ENCODE measurements at regions not wholly inside any gene's neighbourhood (a gene's known extent, or its start where the extent isn't known, plus 50 kb on each side); places are given as distances from the start of the nearest gene placed in this dataset.

DNA sequence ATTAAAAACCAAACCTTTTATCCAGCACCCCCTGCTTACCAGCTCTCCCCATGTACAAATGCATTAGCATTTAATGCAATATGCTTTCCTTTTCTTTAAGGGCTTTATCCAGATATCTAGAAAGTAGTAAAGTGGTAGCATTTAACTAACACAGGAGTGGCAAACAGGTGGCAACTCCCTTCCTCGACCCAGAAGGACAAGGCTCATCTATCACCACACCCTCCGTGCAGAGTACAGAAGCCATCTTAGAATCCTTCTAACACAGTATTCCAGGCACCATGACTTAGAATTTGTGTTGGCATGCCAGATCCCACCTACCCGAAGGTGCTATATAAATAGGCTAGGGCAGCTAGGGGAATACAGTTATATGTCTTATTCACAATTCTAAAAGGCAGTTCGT lies 148.6 kb upstream of the NSMCE3 start:
- Histone ChIP-seq H3K79me2 (ENCODE audit: control insufficient read depth, insufficient read depth, low read length) (no peaks in the 10 kb centered on the region), H3K4me3 (replicated peaks in 1 of 4; ENCODE audit: control extremely low read depth in 1 of 4, insufficient read depth in 1 of 4, low read depth in 3 of 4, low read length in 4 of 4) (no peak overlapping the region), H3K36me3 (ENCODE audit: control insufficient read depth, insufficient read depth, low read length) (no peaks in the 10 kb centered on the region), H3K4me1 (ENCODE audit: control insufficient read depth, extremely low read depth, insufficient read depth, low read length) (no peaks in the 10 kb centered on the region), H3K9me3 (ENCODE audit: control insufficient read depth, insufficient read depth, low read depth, low read length) (no peaks in the 10 kb centered on the region), H3K4me2 (ENCODE audit: extremely low read depth, insufficient read depth, low read length) (no peak overlapping the region), H2AFZ (ENCODE audit: low read length) (no peak overlapping the region), H3K27ac (ENCODE audit: insufficient read depth, low read length) (no peak overlapping the region), H4K20me1 (ENCODE audit: control insufficient read depth, extremely low read depth, insufficient read depth, low read length) (no peaks in the 10 kb centered on the region), H3K27me3 (ENCODE audit: control insufficient read depth, insufficient read depth, low read length) (no peaks in the 10 kb centered on the region), H3K9ac (ENCODE audit: insufficient read depth, low read length) (no peak overlapping the region)
- TF ChIP-seq, protein P1, sequence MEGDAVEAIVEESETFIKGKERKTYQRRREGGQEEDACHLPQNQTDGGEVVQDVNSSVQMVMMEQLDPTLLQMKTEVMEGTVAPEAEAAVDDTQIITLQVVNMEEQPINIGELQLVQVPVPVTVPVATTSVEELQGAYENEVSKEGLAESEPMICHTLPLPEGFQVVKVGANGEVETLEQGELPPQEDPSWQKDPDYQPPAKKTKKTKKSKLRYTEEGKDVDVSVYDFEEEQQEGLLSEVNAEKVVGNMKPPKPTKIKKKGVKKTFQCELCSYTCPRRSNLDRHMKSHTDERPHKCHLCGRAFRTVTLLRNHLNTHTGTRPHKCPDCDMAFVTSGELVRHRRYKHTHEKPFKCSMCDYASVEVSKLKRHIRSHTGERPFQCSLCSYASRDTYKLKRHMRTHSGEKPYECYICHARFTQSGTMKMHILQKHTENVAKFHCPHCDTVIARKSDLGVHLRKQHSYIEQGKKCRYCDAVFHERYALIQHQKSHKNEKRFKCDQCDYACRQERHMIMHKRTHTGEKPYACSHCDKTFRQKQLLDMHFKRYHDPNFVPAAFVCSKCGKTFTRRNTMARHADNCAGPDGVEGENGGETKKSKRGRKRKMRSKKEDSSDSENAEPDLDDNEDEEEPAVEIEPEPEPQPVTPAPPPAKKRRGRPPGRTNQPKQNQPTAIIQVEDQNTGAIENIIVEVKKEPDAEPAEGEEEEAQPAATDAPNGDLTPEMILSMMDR (conservative IDR thresholded peaks at IDR 0.05 in 1 of 2, IDR thresholded peaks at IDR 0.05 in 1 of 2; ENCODE audit: low read depth in 1 of 2, low read length in 2 of 2) = no peak
- no peak for TF ChIP-seq EZH2 (IDR thresholded peaks at IDR 0.05; ENCODE audit: low read length, missing control alignments)
- no peak for DNase-seq (ENCODE audit: low read depth in 2 of 2)

DNA sequence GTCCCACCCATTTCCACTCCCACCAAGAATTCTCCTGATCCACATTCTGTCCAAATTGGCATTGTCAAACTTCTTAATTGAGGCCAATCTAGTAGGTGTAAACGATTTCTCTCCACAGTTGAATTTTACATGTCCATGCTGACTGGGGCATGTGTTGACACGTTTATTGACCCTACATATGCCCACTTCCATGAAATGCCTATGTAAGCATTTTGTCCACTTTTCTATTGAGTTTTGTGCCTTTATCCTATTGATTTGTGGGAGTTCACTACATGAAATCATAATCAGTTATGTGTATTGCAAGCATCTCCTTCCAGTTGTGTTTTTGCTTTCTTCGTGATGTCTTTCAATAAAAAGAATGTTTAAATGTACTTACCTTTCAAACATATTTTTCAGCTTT lies 141.7 kb upstream of the NSMCE3 start:
- no peaks in the 10 kb centered on the region for H4K20me1 ChIP-seq (ENCODE audit: control insufficient read depth, extremely low read depth, insufficient read depth, low read length)
- no peaks in the 10 kb centered on the region for H3K27me3 ChIP-seq (ENCODE audit: control insufficient read depth, insufficient read depth, low read length)
- TF ChIP-seq, protein P1 (conservative IDR thresholded peaks at IDR 0.05 in 1 of 2, IDR thresholded peaks at IDR 0.05 in 1 of 2; ENCODE audit: low read depth in 1 of 2, low read length in 2 of 2) = no peak

DNA sequence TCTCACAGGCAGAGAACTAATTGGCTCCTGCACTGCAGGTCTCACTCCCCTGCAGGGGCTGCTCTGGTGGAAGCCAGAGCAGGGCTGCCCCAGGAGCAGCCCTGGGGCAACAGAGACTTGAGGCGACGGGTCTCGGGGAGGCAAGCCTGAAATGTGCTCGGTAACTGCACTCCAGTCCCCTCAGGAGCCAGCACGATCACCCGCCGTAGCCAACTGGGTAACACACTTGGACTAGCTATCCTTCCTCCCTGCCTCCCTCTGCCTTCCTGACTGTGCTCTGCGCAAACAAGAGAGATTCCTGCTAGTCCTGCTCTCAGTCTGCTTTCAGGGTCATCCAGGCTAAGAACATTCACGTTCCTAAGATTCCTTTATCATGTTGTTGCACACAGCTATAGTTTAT lies 140.7 kb upstream of the NSMCE3 start:
- Histone ChIP-seq H3K4me1 (ENCODE audit: control insufficient read depth, extremely low read depth, insufficient read depth, low read length) (no peaks in the 10 kb centered on the region), H3K27me3 (ENCODE audit: control insufficient read depth, insufficient read depth, low read length) (no peaks in the 10 kb centered on the region), H3K9ac (ENCODE audit: insufficient read depth, low read length) (no peak overlapping the region), H3K36me3 (ENCODE audit: control insufficient read depth, insufficient read depth, low read length) (no peaks in the 10 kb centered on the region), H3K27ac (ENCODE audit: insufficient read depth, low read length) (no peak overlapping the region), H3K4me3 (replicated peaks in 1 of 4; ENCODE audit: control extremely low read depth in 1 of 4, insufficient read depth in 1 of 4, low read depth in 3 of 4, low read length in 4 of 4) (no peak overlapping the region), H3K79me2 (ENCODE audit: control insufficient read depth, insufficient read depth, low read length) (no peaks in the 10 kb centered on the region), H2AFZ (ENCODE audit: low read length) (no peak overlapping the region), H3K9me3 (ENCODE audit: control insufficient read depth, insufficient read depth, low read depth, low read length) (no peaks in the 10 kb centered on the region), H4K20me1 (ENCODE audit: control insufficient read depth, extremely low read depth, insufficient read depth, low read length) (no peaks in the 10 kb centered on the region), H3K4me2 (ENCODE audit: extremely low read depth, insufficient read depth, low read length) (no peak overlapping the region)
- no peak for TF ChIP-seq EZH2 (IDR thresholded peaks at IDR 0.05; ENCODE audit: low read length, missing control alignments)
- TF ChIP-seq, protein P1 (conservative IDR thresholded peaks at IDR 0.05 in 1 of 2, IDR thresholded peaks at IDR 0.05 in 1 of 2; ENCODE audit: low read depth in 1 of 2, low read length in 2 of 2) = no peak
- no peak for DNase-seq (ENCODE audit: low read depth in 2 of 2)

More for the DNA sequence above, 141.7 kb upstream of the NSMCE3 start:
- Histone ChIP-seq H3K4me3 (replicated peaks in 1 of 4; ENCODE audit: control extremely low read depth in 1 of 4, insufficient read depth in 1 of 4, low read depth in 3 of 4, low read length in 4 of 4) (no peak overlapping the region), H3K36me3 (ENCODE audit: control insufficient read depth, insufficient read depth, low read length) (no peaks in the 10 kb centered on the region), H2AFZ (ENCODE audit: low read length) (no peak overlapping the region), H3K79me2 (ENCODE audit: control insufficient read depth, insufficient read depth, low read length) (no peaks in the 10 kb centered on the region), H3K9me3 (ENCODE audit: control insufficient read depth, insufficient read depth, low read depth, low read length) (no peaks in the 10 kb centered on the region), H3K27ac (ENCODE audit: insufficient read depth, low read length) (no peak overlapping the region), H3K4me2 (ENCODE audit: extremely low read depth, insufficient read depth, low read length) (no peak overlapping the region), H3K9ac (ENCODE audit: insufficient read depth, low read length) (no peak overlapping the region), H3K4me1 (ENCODE audit: control insufficient read depth, extremely low read depth, insufficient read depth, low read length) (no peaks in the 10 kb centered on the region)
- no peak for DNase-seq (ENCODE audit: low read depth in 2 of 2)

Measured in fibroblast of lung (primary cell).